ENCODE measurements at regions not wholly inside any gene's neighbourhood (a gene's known extent, or its start where the extent isn't known, plus 50 kb on each side); places are given as distances from the start of the nearest gene placed in this dataset.

DNA sequence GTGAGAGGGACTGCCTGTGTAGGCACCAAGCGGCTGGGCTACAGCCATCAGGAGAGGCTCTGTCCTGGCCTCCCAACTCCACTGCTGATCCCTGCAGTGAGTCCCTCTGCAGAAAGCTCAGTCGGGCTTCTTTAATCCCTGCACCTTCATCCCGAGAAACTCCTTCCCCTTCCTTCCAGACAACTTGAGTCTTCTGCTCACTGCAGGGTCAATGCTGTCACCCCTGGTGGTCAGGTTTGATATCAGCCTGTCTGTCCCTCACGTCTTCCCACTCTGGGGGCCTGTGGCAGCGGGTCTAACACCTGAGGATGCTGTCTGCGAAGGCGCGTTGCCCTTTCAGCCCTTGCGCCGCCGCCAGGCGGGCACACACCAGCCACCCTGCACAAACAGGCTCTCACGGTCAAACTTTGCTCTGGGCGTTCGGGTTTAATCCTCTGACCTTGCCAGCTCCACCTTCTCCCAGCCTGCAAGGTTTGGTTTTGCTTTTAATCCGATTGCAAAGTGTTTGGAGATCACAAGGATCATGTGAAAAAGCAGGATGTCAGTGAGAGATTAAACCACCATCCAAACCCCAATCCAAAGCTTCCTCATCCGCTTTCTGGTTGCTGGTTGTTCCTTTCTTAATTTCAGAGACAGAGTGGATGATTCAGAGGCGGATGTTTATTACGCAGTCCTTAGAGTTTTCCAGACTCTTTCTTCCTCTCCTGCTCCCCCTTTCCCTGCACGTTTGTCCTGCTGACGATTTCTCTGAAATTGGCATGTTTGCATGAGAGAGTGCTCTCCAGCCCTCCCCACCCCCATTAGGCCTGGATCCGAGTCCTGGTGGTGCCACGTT is 74.8 kb upstream of the SLC34A2 start:
- DNase-seq: no peak

DNA sequence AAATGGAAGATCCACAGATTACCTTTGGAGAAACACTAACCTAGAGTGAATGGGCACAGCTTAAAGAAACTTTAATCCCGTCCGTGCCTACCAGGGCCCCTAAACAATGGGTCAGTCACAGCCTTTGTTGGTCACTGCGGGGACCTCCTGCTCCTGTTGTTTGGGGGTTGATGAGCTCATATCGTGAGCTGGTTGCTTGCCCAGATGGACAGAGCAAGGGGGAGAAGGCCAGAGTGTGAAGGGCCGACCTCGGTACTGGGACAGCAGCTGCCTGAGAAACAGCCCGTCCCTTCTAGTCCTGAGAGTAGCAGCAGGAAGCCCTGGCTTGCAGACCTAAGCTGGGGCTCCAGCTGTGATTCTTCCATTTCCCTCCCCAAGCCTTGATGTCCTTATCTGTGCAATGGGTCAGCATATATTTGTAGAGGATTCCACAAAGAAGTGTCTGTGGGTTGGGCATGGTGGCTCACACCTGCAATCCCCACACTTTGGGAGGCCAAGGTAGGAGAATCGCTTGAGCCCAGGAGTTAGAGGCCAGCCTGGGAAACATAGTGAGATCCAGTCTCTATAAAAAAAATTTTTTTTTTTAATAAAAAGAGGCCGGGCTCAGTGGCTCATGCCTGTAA is 69.6 kb upstream of the SLC34A2 start:
- no peak for DNase-seq

DNA sequence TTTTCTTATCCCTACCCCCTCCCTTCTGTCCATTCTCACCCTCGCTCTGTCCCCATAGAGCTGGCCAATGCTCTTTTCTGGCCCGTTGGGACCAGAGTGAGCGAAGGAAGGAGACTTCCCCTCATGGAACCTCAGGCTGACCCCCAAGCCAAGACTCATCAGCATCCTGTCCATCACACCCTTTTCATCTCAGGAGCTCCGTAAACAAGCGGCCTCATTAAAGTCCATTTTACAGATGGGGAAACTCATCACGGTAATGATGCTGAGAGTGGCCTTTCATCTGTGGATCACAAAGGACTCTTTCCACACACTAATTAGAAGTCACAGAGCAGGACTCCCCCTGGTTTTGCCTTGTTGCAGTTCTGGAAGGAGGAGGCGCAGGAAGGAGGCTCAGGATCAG is 67.4 kb upstream of the SLC34A2 start:
- no peak for DNase-seq

DNA sequence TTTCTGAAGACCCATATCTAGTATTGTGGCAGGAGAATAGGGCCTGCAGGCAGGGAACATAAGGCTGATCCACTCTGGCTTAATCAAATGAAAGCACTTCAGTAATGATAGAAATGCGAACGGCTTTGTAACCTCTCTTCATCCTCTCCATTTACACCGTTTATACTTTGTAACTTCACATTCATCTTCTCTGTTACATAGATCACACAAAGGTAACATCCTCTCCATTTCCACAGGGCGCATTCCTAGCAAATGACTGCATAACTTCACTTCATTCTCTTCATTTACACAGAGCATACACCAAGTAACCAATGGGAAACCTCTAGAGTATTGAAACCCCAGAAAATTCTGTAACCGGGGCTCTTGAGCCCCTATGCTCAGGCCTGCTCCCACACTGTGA is 65.5 kb upstream of the SLC34A2 start:
- DNase-seq: no peak

DNA sequence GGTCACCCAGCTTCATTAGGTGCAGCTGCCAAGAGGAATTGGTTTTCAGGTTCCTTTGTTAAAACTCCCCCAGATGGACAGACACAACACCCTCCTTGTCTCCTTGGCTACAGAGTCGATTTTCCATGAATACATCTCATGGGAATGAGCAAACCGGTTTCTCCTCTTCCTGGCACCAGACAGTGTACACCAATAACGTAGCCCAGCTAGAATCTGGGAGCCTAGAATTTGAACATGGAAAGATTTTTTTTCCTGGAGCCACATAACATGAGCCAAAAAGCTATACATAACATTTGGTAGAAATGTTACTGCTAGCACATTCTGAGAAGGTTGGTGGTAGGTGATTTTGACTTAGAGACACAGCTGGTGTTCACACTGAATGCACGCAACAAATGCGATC is 62.9 kb upstream of the SLC34A2 start:
- no peak for DNase-seq
